T-helper 2 cell (primary cell): ENCODE measurements at regions not wholly inside any gene's neighbourhood (a gene's known extent, or its start where the extent isn't known, plus 50 kb on each side); places are given as distances from the start of the nearest gene placed in this dataset.

Source experiments
- DNase-seq, 5 experiments: peaks; one replicate each; pipeline versions ENCODE4 v3.0.0 to v3.0.0-alpha.2; 2012 to 2022

GRCh38 chr2:220178991-220179695 is 551.7 kb downstream of the SLC4A3 start:
- DNase-seq: no peak

GRCh38 chr2:220181165-220181564 is 553.7 kb downstream of the SLC4A3 start:
- no peak for DNase-seq

- no peak for DNase-seq
Observed at GRCh38 chr2:220182790-220183189, 555.4 kb downstream of the SLC4A3 start.

- no peak for DNase-seq
Observed at GRCh38 chr2:220185766-220186305, 558.4 kb downstream of the SLC4A3 start.

GRCh38 chr2:220188031-220188430 is 560.6 kb downstream of the SLC4A3 start:
- peak in 1 of 5 experiments; percentile 5 for DNase-seq

- DNase-seq: no peak
Observed at GRCh38 chr2:220191031-220191430, 563.6 kb downstream of the SLC4A3 start.

- DNase-seq: no peak
Observed at GRCh38 chr2:220191737-220192136, 564.3 kb downstream of the SLC4A3 start.

- DNase-seq: no peak
Observed at GRCh38 chr2:220192994-220193753, 565.7 kb downstream of the SLC4A3 start.

- DNase-seq: no peak
Observed at GRCh38 chr2:220194630-220195584, 567.5 kb downstream of the SLC4A3 start.

- no peak for DNase-seq
Observed at GRCh38 chr2:220198896-220199295, 571.5 kb downstream of the SLC4A3 start.

GRCh38 chr2:220202066-220202465 is 574.6 kb downstream of the SLC4A3 start:
- DNase-seq: no peak

- no peak for DNase-seq
Observed at GRCh38 chr2:220209093-220209492, 581.7 kb downstream of the SLC4A3 start.

GRCh38 chr2:220209751-220210150 is 582.3 kb downstream of the SLC4A3 start:
- no peak for DNase-seq

GRCh38 chr2:220212296-220213080 is 585.1 kb downstream of the SLC4A3 start:
- no peak for DNase-seq

GRCh38 chr2:220215785-220216184 is 588.4 kb downstream of the SLC4A3 start:
- no peak for DNase-seq

GRCh38 chr2:220219371-220219770 is 591.9 kb downstream of the SLC4A3 start:
- no peak for DNase-seq

- DNase-seq: no peak
Observed at GRCh38 chr2:220220009-220220408, 592.6 kb downstream of the SLC4A3 start.

GRCh38 chr2:220221992-220222391 is 594.6 kb downstream of the SLC4A3 start:
- DNase-seq: no peak

GRCh38 chr2:220224691-220225543 is 597.5 kb downstream of the SLC4A3 start:
- no peak for DNase-seq

GRCh38 chr2:220226076-220226475 is 598.6 kb downstream of the SLC4A3 start:
- no peak for DNase-seq

GRCh38 chr2:220226546-220226945 is 599.1 kb downstream of the SLC4A3 start:
- DNase-seq: no peak
